Tibial nerve (tissue), 4 donors: ENCODE measurements at regions not wholly inside any gene's neighbourhood (a gene's known extent, or its start where the extent isn't known, plus 50 kb on each side); places are given as distances from the start of the nearest gene placed in this dataset.

Source experiments
- DNase-seq, 2 donors: peaks; one replicate each; pipeline ENCODE4 v3.0.0-alpha.2; 2019; ENCODE audit warnings: low spot score in 2 of 2
- H3K27ac ChIP-seq, 4 donors: fragments of 200-600 bp; sonication (generic) in 3 of 4; one replicate each; pipeline ENCODE4 v1.5.1; 2017 to 2019; ENCODE audit warnings: mild to moderate bottlenecking in 1 of 4
- H3K27me3 ChIP-seq, 2 donors: fragments of 200-600 bp; sonication (generic) in 1 of 2; one replicate each; pipeline versions ENCODE4 v1.5.1 to v1.6.0; 2017 to 2019
- H3K36me3 ChIP-seq, 3 donors: fragments of 200-600 bp; sonication (generic); one replicate each; pipeline ENCODE4 v1.5.1; 2018 to 2019
- H3K4me1 ChIP-seq, 4 donors: fragments of 200-600 bp; sonication (generic) in 3 of 4; one replicate each; pipeline ENCODE4 v1.5.1; 2017 to 2019
- H3K4me3 ChIP-seq, 4 donors: fragments of 200-600 bp; sonication (generic) in 3 of 4; one replicate each; pipeline ENCODE4 v1.5.1; 2017 to 2019; ENCODE audit warnings: mild to moderate bottlenecking in 1 of 4, moderate library complexity in 1 of 4
- H3K9me3 ChIP-seq, 4 donors: fragments of 200-600 bp; sonication (generic) in 3 of 4; one replicate each; pipeline ENCODE4 v1.5.1; 2017 to 2019
- CTCF ChIP-seq, 5 experiments: fragments of 200-600 bp in 3 of 5; fragments of 450-650 bp in 2 of 5; sonication (generic) in 3 of 5; IDR thresholded peaks; one replicate each; pipeline ENCODE4 v1.5.1; 2016 to 2019; ENCODE audit warnings: antibody characterized with exemption in 5 of 5, mild to moderate bottlenecking in 3 of 5, moderate library complexity in 2 of 5
- EP300 ChIP-seq, 2 donors: sonication (generic); formaldehyde crosslinking; IDR thresholded peaks; one replicate each; pipeline ENCODE4 v1.6.1; 2017; ENCODE audit warnings: antibody characterized with exemption in 2 of 2, mild to moderate bottlenecking in 1 of 2
- POLR2A ChIP-seq, 2 donors: fragments of 450-650 bp; IDR thresholded peaks; one replicate each; pipeline ENCODE4 v1.6.1; 2017; ENCODE audit warnings: antibody characterized with exemption in 2 of 2, mild to moderate bottlenecking in 2 of 2, moderate library complexity in 2 of 2
- WGBS, 2 donors: methylation state at CpG; one replicate each; pipeline ENCODE4 v1.1.5; 2018; 5-methylcytosine and 5-hydroxymethylcytosine counted together

DNA sequence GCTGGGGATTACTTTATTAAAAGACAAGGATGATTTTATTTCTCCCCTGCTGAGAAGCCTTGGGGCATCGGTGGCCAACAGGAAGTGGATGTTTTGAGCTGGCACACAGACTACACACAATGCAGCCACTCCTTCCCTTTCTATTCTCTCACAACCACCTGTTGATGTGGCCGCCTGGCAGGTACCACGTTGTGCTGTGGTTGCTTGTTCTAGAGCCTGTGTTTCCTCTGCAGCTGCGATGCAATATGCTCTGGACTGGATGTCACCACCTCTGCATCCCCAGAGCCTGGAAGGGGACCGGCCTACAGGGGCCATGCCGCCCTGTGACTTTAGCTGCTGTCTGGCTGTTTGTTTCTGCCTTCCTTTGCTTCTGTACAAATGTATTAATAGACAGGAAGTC lies 195.7 kb upstream of the CELF2 start:
- H3K9me3 ChIP-seq: no peaks in the 10 kb centered on the region
- DNase-seq: no peak
- H3K27me3 ChIP-seq: no peaks in the 10 kb centered on the region
- no peak overlapping the region for H3K4me3 ChIP-seq
- 71% methylated on average over 6 of the region's 6 CpGs for WGBS, 2 donors
- H3K27ac ChIP-seq: no peak overlapping the region
- TF ChIP-seq EP300 (IDR thresholded peaks at IDR 0.05) (no peak), POLR2A (IDR thresholded peaks at IDR 0.05) (no peak), CTCF (IDR thresholded peaks at IDR 0.05) (no peak)
- H3K4me1 ChIP-seq: peaks cover 0 to 43% (median 3%) of the 10 kb centered on the region in 4 donors
- no peaks in the 10 kb centered on the region for H3K36me3 ChIP-seq

DNA sequence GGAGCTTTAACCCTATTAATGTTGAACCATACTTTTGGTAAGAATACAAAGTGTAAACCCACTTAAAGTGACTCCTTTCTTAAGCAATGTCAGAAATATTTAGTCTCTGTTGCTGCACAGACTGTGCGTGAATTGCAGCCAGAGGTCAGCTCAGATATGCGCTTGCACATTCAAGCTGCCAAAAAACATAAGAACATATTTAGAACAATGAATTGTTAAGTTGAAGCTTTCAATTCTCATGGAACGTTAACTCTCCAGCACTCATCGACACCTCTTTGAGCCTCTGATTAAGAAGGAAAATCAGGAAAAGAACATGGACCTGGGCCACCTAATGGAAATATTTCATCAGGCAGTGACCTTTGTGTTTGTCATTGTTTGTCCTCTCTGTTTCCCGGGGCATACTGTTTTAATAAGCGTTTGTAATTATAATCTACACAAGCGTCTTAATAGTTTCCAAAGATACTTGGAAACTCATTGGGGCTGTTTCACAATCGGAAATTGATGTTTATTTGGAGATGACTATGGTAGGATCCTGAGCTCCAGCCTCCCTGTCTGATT lies 193.0 kb upstream of the CELF2 start:
- peak in 1 of 2 donors; percentile 40 for DNase-seq
- 13 to 18% methylated on average over 8 of the region's 8 CpGs for WGBS, 2 donors
- H3K4me1 ChIP-seq: peaks cover 0 to 38% (median 3%) of the 10 kb centered on the region in 4 donors
- peak overlapping the region in 1 of 4 donors; percentile 6 for H3K4me3 ChIP-seq
- no peaks in the 10 kb centered on the region for H3K27me3 ChIP-seq
- H3K27ac ChIP-seq: peak overlapping the region in 3 of 4 donors; percentile 43 to 81 (median 77)
- TF ChIP-seq POLR2A (IDR thresholded peaks at IDR 0.05): no peak
- peak in 1 of 2 donors; percentile 79 for TF ChIP-seq EP300 (IDR thresholded peaks at IDR 0.05)
- no peak for TF ChIP-seq CTCF (IDR thresholded peaks at IDR 0.05)
- no peaks in the 10 kb centered on the region for H3K9me3 ChIP-seq
- no peaks in the 10 kb centered on the region for H3K36me3 ChIP-seq

- 85 to 95% methylated on average over 1 of the region's 1 CpG for WGBS, 2 donors
- H3K27me3 ChIP-seq: no peaks in the 10 kb centered on the region
- TF ChIP-seq POLR2A (IDR thresholded peaks at IDR 0.05) (no peak), CTCF (IDR thresholded peaks at IDR 0.05) (no peak), EP300 (IDR thresholded peaks at IDR 0.05) (no peak)
- peaks cover 0 to 51% (median 4%) of the 10 kb centered on the region in 4 donors for H3K4me1 ChIP-seq
- no peak overlapping the region for H3K4me3 ChIP-seq
- no peaks in the 10 kb centered on the region for H3K36me3 ChIP-seq
- H3K9me3 ChIP-seq: no peaks in the 10 kb centered on the region
- H3K27ac ChIP-seq: peak overlapping the region in 1 of 4 donors; percentile 81
- no peak for DNase-seq
Measured at GRCh38 chr10:10826125-10826524, 191.5 kb upstream of the CELF2 start.

DNA sequence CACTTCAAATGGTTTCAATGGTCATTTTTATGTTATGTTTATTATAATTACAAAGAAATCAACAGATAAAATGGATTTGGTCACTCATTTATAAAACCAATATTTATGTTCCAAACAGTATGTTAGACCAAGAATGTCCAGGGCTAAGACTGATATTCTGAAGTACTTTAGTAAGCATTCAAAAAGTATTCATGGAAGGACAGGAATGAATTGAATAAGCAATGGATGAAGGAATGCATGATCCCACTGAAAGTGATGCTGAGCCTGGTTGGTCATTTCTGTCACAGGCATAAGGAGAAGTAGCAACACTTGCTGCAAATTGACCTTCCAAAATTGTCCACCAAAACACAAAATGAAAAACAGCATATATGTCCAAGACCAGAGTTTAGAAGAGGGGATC lies 189.0 kb upstream of the CELF2 start:
- no peak overlapping the region for H3K27ac ChIP-seq

More for the DNA sequence above, 189.0 kb upstream of the CELF2 start:
- TF ChIP-seq CTCF (IDR thresholded peaks at IDR 0.05) (no peak), POLR2A (IDR thresholded peaks at IDR 0.05) (no peak), EP300 (IDR thresholded peaks at IDR 0.05) (no peak)
- H3K4me1 ChIP-seq: peaks cover 0 to 36% (median 5%) of the 10 kb centered on the region in 4 donors
- H3K36me3 ChIP-seq: no peaks in the 10 kb centered on the region
- no peaks in the 10 kb centered on the region for H3K9me3 ChIP-seq
- no peak overlapping the region for H3K4me3 ChIP-seq
- no peaks in the 10 kb centered on the region for H3K27me3 ChIP-seq
- DNase-seq: no peak
